Limb (tissue), 2 donors: ENCODE measurements at regions not wholly inside any gene's neighbourhood (a gene's known extent, or its start where the extent isn't known, plus 50 kb on each side); places are given as distances from the start of the nearest gene placed in this dataset.
A peak's percentile ranks its signal among the peaks of the same experiment; 100 is the strongest.
"Not testable (repeated sequence)": the region's sequence is repeated elsewhere in the genome, so short reads cannot be mapped to it uniquely, and the experiment has no call there.

Experiments
- DNase-seq, 2 donors: peaks; one replicate each; pipeline ENCODE4 v3.0.0-alpha.2; 2016; ENCODE audit errors: extremely low spot score in 2 of 2

DNA sequence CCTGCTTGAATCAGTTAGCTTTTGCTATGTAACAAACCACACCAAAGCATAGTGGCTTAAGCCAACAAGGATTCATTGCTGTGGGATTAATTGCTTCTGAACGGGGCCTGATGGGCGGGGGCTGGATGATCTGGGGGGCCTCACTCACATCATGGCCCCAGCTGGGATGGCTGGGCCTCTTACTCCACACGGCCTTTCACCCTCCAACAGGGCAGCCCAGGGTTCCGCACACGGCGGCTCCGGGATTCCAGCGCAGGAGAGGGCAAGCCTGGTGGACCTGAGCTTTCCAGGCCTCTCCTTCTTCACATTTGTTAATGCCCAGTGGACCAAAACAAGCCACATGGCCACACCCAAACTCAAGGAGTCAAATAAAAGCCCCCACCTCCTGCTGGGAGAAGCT is 86.3 kb upstream of the PHLPP1 start:
- DNase-seq, result no peak

DNA sequence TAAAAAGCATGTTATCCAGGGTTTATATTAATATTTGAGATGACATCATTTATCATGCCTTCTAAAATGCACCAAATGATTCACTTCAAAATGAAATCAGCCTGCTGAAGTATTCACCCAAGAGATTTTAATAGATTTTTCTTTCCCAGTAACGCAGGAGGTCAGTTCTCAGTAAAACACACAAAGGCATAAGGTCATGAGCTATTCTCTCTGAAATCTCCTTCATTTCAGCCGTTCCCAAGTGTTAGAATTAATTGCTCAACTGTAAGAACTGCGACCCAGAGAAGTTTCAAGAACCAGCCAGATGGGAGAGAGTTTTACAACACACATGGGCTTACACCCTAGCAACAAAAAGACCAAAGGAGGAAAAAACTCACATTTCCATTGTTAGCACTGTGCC is 84.2 kb upstream of the PHLPP1 start:
- no peak for DNase-seq

DNA sequence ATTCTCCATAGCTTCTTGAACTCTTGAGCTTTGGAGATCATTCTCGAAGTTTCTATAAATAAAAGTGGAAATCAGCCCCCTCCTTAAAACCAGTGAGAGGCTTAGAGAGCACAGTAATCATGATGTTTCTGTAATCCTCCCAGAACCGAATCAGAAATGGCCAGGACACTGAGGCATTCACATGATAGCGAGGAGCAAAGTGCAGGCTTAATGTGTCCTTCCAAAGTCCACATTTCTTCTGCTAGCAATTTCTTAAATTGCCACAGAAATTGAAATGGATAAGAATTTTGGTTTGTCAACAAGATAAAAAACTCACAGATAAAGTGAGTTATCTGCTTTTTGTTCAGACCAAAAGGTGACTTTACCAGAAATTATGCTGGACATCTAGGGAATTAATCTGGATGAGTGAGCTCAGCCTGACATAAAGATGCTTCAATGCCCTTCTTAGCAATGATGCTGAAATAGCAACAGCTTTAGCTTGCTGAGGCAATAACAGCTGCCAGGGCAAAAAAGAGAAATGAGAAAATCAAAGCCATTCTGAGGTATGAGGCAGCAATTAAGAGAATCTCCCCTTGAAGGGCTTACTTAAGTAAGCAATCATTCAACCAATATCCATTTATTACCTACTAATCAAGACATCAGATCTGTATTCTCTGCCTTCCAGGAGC is 82.4 kb upstream of the PHLPP1 start:
- no peak for DNase-seq

DNA sequence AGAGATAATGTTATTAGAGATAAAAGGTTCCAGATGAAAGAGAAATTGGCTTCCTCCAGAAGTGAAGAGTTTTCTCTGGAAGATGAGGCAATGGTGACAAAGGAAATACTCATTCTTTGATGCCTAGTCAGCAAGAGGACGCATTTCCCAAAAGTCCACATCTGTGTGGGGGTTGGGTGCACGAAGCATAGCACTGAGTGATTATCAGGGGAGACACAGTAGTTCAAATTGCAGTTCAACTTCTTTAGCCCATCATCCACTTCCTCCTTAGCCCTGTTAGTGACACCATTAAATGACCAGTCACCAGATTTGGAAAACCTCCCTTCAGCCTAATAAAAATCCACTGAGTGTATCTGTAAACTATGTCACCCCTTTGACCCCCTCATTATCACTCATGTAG is 80.9 kb upstream of the PHLPP1 start:
- DNase-seq, result no peak

DNA sequence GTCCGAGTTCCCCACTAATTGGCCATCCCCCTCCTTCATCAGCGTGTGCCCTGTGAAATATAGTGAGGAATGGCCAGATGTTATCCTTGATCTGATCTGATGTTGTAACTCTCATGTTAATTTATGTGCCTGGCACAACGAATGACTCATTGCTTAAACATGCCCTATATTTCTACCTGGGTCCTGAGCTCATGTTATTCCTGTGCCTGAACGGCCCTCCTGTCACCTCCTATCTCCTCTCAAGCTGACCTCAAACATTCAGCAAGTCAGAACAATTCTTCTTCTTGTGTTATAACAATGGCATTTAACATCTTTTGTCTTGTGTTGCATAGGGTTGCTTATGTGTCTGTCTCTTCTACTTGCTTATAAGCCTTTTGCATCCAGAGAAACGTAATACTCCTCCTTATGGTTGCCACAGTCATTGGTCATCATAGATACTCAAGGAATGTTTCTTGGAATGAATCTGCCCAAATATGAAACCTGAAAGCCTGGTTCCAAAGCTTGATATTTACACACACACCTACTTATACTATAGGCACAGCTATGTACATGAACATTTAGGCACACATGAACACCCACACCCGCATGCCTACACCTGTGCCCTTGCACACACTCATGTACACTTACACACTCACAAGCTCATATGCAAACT is 80.2 kb upstream of the PHLPP1 start:
- DNase-seq, result no peak

DNA sequence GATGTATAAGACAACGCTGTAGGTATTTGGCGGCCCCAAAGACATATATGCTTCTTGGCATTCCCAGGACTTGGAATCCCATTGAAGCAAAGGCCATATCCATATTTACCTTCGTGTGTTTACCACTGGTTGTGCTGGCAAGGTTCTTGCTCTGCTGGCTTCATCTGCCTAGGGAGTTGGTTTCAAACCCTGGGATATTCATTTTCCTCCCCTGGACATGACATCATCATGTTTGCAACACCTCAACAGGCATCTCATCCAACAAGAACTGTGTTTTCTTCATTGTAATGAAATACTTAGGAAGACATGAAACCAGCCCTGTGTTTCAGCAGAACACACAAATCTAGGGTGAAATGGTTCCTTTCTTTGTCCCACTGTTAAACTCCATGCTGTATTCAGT is 77.9 kb upstream of the PHLPP1 start:
- no peak for DNase-seq

DNA sequence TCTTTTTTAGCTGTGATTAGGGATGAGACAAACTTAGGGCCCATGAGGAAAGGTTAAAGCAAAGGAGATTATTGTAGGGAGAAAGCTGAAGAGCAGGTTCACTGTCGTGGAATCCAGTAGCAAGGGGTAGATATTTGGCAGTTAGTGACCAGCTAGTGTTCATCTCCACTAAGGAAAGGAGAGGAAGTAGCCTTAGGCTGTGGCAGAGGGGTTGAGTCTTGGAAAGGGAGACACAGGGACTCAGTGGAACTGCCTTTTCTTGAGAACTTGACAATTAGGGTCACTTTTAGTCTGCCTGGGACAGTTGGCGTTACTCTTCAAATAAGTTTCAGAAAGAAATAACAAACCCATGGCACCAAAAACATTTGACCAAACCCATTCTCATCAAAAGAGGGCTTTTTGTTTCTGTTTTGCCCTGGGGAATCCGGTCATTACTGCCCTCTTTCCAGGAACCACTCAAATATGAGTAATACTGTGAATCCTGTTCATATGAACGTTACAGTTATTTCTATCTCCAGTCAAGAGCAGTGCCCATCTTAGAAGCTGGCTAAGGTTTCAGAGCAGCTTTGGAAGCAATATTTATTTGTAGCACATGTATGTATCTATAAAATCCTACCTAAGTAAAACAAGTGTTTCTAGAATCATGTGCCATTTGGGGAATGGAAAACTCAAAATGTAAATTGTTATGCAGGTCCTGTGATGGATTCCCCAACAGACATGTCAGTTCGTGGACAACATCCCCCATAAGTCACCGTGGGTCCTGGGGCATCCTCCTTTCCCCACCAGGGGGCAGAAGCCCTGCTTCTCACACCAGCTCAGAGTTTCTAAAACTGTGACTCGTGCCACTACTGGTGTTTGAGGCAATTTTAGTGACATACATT is 77.3 kb upstream of the PHLPP1 start:
- no peak for DNase-seq

DNA sequence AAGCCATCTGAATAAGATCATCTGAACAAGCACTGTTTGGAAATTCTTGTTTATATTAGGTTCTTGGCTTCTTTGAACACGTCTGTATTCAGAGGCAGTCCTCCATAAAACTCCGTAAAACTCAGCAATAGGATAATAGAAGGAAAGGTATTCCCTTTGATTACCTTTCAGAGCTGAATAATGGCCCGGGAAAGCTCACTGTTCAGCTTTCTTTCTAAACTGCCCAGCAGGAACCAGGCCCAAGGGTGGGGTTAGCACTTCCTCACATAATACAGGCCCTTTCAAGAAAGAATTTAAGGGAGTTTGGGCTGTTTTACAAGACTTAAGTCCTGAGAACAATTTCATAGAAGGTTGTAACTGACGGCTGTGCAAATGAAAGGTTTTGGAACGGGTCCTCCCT is 72.2 kb upstream of the PHLPP1 start:
- DNase-seq, result no peak

DNA sequence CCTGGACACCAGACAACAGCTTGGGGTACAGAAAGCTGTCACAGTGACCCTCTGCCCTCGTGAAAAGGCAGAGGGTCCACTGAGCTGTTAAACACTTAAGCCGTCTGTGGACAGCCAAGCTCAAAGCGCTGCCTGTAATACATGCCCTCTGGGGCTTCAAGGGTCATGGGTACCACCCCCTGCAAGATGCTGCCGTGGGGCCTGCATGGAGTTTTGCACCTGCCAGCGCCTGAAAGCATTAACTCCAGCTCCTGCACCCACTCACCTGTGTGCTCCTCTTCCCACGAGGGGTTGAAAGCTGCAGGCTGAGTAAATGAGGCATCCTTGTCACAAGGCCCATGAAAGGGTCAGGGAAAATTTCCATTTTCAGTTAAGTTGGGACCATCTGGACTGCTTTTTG is 70.6 kb upstream of the PHLPP1 start:
- no peak for DNase-seq

DNA sequence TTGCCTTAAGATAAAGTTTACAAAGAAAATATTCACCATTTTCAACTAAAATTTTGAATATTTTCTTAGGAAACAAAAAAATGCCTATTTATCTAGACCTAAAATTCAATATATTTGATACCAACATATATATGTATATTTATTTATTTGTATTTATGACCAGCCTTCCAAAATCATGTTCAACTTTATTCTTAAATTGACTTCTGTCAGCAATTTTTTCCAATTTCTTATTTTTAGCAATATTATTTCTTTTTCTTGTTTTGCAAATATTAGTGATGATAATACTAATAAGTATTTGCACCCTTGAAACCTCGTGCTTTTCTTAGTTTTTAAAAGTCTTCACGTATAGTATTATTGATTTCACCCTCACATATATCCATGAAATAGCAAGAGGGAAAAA is 68.2 kb upstream of the PHLPP1 start:
- DNase-seq, result no peak

DNA sequence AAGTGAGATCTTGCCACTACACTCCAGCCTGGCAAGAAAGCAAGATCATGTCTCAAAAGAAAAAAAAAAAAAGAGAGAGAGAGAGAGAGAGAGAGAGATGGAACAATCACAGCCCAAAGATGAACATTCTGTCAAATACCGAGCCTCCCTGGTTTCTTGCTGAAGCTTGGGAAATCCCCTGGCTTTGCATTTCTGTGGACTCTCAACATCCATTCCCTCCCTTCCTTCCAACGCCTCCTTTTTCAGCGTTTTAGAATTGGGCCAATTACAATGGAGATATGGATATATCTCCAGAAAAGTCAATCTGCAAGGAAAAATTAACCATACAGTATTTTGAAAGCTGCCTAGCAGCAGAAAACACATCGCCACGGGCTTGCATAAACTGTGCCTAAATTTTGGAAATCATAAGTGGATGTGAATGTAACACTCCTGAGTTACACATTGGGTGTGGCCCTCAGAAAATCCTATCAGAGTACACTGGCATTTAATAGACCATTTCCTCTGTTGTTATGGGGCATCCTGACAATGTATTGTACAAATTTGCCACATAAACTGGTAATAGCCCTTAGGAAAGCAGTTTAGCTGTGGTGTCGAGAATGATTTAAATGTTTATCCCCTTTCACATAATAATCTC is 67.2 kb upstream of the PHLPP1 start:
- DNase-seq, result no peak

DNA sequence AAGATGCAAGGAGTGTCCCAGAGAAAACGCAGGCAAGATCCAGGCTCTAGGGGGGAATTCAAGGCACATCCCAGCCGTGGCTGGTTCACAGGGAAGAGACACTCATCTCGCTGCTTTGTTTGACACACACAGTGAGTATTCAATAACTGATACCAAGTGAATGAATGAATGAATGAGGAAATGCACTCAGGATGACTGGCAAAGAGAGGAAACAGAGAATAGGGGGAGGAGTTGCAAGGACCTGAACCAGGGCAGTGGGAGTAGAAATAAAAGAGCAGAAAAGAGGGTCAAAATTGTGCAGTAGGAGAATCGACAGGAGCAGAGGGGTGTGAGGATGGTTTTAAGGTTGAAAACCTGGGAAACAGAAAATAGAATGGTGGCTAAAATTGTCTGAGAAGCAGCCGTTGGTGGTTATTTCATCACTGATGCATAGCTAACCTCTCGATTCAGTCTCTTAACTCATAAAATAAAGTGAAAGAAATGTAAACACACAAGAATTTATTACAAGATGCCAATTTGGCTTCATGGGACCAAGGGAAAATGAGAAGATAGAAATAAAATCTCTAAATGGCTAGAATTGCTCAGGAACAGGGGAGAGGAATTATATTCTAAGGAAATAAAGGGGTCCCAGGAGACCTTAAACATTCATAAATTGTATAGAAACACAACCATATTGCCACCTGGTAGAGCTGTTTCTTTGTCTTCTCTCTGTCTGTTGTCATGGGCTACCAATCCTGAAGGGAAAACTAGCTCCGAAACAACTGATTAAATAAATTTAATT is 63.9 kb upstream of the PHLPP1 start:
- DNase-seq, result peak in 1 of 2 donors; percentile 15

DNA sequence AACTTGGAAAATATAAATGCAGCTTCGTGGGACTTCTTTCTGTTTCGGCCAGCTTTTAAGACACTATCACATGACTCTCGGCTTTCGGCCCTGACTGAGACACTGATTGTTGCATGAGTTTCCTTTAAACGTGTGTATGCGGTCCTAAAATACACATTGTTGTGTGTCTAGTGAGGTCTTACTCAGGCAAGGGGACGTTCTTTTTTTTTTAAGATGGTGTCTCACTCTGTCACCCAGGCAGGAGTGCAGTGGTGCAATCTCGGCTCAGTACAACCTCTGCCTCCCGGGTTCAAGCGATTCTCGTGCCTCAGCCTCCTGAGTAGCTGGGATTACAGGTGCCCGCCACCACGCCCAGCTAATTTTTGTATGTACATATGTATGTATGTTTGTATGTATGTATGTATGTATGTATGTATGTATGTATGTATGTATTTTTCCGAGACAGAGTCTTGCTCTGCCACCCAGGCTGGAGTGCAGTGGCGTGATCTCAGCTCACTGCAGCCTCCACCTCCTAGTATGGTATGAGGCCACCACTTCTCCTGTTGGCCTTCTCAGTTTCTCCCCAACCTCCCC is 63.2 kb upstream of the PHLPP1 start:
- DNase-seq, result not testable (repeated sequence)

DNA sequence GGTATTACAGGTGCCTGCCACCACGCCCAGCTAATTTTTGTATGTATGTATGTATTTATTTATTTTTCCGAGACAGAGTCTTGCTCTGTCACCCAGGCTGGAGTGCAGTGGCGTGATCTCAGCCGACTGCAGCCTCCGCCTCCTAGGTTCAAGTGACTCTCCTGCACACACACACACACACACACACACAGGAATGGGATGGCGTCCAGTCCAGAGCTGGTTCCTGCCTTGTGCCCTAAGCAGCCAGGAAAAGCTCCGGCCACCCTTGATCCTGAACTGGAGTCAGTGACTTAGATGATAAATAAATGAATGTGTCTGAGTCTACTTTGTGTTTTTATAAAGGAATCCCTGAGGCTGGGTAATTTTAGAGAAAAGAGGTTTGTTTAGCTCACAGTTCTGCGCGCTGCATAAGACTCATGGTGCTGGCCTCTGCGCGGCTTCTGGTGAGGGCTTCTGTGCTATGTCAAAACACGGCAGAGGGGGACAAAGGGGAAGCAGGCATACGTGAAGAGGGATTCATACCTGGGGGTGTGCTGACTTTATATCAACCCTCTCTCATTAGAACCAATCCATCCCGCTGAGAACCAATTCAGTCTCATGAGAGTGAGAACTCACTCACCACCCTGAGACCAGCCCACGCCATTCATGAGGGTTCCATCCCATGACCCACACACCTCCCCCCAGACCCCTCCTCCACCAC is 59.7 kb upstream of the PHLPP1 start:
- no peak for DNase-seq

DNA sequence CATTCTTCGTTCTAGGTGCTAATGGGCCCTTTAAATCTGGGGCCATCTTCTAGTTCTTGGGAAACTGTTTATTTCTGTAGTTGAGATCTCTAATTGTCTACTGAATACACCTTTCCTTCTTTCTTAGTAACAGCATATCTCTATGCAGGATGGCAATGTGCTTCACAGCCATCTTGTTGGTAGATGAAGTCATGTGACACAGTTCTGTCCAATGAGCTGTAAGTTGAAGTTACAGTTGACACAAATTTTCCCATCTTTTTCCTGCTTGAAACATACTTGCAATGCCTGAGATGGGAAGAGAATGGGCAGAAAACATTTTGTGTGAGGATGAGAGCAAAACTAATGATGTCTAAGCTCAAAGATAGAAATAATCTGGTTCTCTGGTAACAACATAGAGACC is 57.3 kb upstream of the PHLPP1 start:
- no peak for DNase-seq

DNA sequence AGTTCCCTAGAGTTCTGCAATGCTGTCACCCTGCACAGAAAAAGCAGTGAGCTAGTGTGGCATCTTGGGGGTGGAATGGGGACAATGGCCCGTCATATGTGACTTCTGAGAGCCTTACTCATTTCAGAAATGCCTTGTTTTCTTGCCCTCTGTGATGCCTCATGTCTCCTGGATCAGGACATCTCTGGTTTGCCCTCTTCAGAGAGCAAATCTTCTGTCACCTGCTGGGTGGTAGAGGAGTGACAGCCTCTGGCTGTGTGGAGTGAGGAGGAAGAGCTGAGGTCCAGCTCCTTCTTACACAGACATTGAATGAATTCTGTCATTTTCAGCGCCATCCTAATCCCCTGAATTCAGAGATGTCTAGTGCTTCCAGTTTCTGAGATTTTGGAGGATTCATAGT is 55.6 kb upstream of the PHLPP1 start:
- DNase-seq, result no peak

DNA sequence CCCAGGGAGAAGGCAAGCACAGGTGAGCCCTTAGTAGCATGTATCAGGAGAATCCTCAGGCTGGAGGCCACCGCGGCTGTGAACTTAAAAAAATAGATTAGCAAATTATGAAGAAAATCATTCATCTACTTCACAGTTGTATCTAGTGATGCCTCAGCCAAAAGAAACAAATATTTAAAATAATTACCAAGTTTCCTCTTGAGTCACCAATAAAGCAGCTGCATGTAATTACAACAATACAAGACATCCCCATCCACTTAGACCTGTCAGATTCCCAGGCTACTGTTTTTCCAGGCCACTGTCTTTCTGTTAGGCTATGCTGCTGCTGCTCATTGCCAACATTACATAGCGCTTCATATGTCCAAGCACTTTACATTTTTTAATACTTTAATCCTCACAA is 54.6 kb upstream of the PHLPP1 start:
- no peak for DNase-seq

DNA sequence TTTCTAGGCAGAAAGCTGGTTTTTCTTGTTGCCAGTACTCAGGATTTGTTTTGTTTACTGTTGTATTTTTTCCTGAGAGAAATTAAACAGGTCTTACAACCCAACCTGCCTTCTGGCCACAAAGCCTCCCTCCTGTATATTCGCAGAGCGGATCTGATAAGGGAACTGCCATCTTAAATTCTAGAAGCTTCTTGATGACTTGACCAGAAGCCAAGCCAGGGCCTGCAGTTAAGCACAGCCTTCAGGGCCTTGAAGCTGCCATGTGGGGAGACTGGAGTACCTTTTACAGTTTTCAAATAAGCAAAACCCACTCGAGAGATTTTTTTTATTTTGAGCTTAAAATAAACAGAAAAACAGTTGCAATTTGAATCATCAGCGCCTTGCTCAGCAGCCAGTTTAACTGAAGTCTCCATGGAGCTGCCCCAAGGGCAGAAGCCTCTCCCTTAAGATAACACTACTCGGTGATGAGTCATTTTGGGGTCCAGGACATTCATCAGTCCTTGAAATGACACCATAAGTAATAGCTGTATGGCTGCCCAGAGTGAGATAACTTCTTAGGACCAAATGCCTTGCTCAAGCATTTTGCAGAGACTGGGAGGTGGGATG is 51.5 kb upstream of the PHLPP1 start:
- no peak for DNase-seq

DNA sequence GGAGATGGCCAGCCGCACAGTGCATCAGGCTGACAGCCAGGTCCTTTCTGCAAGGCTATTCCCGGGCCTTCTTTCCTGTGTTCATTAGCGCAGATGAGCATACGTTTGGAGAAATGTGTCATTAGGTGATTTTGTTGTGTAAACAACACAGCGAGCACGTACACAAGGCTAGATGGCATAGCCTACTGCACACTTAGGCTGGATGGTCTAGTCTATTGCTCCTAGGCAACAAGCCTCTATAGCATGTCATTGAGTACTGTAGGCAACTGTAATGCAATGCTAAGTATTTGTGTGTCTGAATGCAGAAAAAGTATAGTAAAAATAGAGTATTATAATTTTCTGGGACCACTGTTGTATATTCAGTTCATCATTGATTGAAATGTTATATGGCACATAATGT is 50.9 kb upstream of the PHLPP1 start:
- DNase-seq, result no peak

DNA sequence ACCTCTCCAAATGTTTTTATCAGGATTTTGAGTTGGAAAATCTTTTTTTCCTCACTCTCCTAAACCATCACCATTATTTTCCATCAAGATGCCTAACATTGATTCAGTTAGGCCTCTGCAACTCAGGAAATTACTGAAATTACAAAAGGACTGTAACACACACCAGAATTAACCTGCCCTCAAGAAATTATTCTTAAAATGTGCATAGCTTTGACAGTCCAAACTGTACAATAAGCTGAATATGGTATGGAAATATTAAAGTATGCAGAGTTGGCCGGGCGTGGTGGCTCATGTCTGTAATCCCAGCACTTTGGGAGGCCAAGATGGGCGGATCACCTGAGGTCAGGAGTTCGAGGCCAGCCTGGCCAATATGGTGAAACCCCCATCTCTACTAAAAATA is 50.2 kb upstream of the PHLPP1 start:
- DNase-seq, result no peak
